ENCODE measurements at regions not wholly inside any gene's neighbourhood (a gene's known extent, or its start where the extent isn't known, plus 50 kb on each side); places are given as distances from the start of the nearest gene placed in this dataset.
"Not testable (repeated sequence)": the region's sequence is repeated elsewhere in the genome, so short reads cannot be mapped to it uniquely, and the experiment has no call there.

DNA sequence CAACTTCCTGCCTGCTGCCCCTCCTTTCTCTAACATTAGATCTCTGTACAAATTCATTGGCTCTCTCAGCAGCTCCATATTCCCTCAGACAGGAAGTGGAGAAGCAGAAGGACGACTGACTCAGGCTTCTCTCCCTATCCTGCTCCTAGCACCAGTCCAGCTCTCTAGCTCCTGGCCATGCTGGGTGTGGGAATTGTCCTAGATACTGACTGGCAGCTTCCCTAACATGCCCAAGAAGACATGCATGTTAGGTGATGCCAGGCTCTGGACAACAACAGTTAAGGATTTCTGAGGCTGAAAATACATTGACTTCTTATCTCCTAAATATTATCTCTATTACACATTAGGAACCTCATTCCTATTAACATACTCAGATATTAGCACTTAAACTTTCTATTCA, 292.9 kb downstream of the IKZF2 start:
- no peak for DNase-seq

DNA sequence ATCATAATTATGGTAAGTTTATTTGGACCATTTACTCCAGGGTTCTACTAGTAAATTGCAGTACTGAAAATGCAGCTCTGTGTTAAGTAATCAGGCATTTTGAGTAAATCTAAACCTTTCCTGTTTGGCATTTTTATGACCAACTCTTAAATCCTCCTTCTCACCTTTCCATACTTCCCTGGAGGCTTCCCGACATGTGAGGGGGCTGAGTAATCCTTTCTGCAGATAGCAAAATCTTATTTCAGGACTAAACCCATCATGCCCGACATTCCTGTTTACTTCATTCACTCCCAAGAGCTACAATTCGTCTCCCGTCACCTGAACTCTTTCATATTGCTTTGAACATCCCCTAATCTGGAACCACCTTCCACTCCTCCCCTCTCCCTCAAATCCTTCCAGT, 296.6 kb downstream of the IKZF2 start:
- DNase-seq, result no peak

DNA sequence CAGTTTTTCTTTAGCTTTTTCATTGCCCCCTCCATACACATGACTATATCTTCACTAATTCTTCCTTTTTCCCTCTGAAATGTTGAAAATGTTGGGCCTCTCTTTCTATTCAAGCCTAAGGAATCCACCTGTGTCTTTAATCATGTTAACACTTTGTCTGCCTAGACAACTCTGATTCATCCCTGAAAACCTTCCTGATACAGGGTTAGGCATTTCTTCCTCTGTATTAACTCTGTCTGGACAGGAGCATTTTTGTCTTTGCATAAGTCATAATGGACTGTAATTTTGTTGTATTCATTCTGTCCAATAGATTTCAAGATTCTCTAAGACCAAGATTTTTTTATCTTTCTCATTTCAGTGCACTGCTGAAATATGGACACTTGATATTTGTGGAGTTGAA, 297.3 kb downstream of the IKZF2 start:
- DNase-seq, result no peak

DNA sequence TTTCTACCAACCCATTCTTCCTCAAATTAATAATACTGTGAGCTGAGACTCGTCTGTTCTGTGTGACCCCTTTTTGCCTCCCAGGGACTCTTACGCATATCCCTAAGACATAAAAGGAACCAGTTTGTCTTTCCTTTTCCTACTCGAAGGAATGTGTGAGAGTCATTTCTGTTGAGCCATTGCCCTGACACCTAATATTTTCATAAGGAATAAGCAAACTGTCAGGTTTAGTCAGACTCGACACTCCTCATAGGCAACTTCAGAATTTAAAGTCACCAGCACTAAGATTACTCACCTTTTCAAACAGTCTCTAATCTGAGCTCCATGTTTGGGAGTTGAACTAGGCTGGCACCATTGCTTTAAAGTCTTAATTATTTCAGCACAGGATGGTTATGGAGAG, 305.5 kb downstream of the IKZF2 start:
- no peak for DNase-seq

DNA sequence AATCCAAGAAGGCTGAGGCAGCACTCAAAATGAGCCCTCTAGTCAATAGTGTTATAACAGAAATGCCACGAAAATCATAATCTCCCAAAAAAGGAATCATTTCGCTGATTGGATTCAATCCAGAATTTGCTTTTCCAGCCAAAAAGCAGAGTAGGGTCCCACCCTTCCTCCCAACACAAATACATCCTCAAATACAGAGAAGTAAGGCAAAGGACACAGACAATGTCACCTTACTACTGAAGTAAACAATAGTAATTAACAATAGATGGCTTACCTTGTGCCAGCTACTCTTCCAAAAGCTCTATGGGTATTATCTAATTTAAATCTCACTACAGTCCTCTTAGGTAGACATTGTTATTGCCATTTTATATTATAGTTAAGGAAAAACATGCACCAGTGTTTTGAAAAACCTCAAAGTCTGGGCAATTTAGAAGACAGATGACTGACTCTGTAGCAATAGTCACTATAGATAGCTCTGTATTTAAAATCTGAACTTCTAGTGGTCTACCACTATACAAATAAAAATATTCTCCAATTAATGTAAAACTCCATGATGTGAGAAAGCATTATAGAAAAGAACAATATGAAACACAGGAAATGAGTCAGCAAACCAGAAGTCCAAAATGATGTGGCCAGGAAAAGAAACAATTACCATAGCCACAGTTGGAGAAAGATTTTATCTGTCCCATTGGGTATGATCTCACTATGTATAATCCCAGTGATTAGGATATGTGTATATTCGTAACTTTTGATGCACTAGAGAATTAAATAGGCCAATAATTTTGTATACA, 305.0 kb upstream of the ERBB4 start:
- DNase-seq, result no peak

DNA sequence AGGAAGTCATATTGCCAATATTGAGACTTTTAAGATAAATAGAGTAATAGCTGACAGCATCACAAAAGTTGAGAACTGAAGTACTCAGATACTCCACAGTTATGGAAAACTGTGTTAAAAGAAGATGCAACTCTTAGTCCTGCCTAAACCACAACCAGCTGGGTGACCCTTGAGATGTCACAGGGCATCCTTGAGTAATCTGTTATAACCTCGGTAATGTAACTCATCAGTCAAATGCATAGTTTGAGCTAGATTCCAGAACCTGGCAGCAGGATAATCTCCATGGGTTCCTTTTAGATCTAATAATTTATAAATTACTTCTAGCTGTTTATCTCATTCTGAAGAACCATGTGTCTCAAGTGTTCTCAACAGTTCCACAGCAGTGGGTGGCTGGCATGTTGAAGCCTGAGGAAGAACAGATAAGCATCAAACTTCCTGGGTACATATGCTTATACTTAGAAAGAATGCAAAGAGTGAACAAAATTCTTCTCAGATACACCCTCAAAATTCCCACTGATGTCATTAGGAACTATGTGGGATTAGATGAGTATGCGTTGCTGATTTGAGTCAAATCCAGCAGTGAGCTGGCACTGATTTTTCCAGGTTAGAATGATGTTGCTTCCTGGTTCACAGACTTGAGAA, 304.1 kb upstream of the ERBB4 start:
- no peak for DNase-seq

DNA sequence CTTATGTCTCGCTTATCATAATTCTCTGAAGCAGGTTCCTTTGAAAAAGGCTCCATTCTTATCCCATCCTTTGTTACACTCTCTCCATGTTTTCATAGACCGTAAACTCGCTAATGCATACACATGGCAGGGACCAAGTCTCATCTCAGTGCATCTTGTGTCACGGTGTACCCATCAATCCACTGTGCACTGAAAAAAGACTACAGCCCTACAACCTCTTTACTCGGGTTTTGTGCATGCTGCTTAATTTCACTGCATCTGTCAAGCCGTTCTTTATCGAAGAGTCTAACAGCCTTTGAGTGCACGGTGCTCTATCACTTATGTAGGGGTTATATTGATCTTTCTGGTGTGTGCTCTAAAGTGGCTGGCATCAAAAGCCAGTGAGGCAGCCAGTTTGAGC, 302.9 kb upstream of the ERBB4 start:
- DNase-seq, result no peak

DNA sequence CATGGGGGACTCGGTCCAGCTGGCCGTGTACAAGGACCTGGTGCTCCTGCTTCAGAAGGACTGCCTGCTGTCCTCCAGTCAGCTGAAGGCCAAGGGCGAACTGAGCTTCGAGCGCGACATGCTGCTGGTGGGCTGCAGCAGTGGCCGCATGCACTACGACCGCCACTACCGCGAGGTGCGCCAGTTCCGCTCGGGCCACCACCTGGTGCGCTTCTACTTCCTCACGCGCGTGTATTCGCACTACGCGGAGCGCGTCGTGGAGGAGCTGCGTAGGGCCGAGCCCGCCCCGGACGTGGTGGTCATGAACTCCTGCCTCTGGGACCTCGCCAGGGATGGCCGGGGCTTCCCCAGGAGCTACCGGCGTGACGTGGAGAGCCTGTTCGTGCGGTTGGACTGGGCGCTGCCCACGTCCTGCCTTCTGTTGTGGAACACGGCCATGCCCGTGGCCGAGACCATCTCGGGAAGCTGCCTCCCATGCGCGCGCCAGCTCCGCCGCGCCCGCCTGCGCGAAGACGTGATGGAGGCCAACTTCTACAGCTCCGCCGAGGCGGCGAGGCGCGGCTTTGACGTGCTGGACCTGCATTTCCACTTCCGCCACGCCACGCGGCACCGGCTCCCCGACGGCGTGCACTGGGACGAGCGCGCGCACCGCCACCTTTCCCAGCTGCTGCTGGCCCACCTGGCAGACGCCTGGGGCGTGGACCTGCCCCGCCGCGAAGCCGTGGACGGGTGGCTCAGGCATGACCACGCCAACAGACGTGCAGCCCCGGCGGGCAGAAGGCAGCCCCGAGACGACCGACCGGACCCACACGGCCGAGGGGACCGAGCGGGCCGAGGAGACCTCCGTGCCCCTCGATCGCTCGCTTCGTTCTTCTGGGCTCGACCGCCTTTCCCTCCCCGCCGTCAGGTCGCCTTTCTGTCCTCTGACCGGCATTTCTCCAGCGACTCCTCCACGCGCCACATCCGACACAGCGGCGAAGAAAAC, 293.9 kb upstream of the ERBB4 start:
- DNase-seq, result no peak

DNA sequence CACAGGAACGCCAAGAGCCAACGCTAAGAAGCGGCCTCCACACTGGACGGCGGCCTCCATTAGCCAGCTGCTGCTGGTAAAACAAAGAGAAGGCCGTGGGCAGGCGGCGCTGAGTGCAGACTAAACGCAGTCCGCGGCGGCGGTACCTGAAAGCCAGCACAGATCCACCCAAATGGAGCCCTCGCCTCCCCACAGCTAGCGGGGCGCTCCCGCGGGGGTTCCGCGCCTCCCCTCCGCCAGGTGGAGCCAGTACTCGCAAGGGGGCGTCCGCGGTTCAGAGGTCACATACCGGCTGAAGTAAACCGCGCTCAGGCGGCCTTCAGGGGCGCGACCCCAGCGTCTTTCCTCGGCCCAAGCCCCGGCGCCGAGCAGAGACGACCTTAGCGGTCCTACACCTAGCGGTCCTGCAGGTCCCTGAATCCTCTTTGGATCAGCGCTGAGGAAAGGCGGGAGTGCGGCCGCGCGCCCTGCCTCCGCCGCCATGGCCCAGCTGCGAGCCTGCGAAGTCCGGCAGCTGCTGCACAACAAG, 293.1 kb upstream of the ERBB4 start:
- no peak for DNase-seq

DNA sequence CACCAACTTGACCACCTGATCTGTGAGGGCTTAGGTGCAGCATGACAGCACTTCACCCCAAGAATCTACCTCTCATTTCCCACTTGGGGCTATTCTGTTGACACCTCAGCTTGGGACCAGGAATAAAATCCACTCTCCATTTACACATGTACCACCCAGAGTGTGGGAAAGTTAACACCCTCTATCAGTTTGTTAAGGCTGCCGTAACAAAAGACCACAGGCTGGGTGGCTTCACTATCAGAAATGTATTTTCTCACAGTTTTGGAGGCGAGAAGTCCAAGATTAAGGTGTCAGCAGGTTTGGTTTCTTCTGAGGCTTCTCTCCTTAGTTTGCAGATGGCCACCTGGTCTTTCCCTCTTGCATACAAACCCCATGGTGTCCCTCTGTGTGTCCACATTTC, 277.7 kb upstream of the ERBB4 start:
- DNase-seq, result no peak

DNA sequence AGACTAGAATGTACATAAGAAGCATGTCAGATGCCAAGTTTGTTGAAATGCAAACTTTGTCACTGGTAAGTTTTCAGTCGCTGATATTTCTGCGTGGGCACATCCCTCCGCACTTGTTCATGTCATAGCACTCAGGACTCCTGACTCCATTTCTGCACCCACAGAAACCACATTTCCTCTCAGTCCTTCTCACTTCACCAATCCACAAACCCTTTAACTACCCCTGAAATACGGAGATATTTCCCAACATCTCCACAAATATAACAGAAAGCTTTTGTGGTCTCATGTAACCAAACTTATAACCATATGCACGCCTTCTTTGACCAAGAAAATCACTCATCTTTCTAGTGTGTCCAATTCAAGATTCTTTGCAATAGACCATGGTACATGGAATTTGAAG, 276.9 kb upstream of the ERBB4 start:
- no peak for DNase-seq

DNA sequence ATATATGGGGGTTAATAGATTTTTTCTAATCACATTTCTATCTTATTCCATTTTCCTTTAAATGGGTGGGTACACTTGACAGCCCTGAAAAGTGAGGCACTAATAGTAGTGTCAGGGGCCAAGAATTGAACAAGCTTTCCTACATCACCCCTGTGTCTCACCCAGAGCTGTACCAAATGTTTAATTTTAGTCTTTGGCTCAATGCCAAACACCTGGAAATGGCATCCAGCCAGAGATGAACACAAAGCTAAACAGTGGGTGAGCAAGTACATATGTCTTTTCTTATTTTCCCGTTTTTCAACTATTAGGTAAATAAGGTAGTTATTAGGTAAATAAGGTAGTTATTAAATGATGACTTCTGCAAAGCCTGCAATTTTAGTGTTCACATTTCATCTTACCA, 276.3 kb upstream of the ERBB4 start:
- DNase-seq, result no peak

DNA sequence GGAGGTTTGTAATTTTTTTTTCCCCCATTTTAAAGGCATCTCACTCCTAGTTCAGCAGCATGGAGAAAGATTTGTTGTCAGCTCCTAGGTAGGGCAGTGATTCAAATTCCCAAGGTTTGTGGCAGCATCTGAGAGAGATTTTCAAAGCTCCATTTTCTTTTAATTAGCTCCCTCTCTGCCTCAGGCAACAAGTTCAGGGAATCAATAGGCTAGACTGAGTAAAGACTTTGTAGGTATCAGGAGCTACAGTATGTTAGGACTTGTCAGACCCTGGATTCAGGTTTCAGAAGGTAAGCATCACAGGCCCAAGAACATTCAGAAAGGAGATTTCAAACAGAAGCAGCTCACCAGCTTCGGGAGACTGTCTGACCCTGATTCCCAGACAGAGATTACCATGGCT, 273.3 kb upstream of the ERBB4 start:
- no peak for DNase-seq

DNA sequence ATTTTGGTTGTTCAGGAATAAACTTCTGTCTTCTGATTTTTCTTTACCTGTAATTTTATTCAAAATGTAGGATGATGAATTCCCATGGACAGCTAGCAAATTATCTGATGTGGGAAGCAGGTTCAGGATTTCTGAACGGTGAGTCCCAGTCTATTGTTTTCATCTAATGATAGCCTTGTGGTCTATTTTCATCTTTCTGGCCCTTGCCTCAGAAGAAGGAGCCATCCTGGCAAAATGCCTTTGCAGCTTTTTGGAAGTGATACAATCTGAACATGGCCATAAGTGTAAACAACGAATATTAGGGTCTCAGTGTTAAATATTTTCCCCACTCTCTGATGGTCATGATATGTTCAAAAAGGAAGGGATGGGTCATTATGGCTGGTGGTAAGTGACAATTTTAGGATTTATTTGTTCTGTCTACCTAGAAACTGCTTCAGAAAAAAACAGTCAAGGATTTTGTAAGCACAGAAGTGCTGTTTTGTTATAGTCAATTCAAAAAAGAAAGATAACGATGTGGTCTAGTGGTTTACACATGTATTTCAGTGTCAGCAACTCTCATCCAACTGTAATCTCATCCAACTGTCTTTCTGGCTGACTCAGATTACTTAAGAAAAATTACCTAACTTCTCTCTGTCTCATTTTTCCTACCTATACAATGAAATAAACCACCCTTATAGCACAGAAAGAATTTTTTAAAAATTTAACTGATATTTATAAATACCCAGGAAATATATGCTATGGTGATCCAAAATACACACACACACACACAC, 272.6 kb upstream of the ERBB4 start:
- no peak for DNase-seq

DNA sequence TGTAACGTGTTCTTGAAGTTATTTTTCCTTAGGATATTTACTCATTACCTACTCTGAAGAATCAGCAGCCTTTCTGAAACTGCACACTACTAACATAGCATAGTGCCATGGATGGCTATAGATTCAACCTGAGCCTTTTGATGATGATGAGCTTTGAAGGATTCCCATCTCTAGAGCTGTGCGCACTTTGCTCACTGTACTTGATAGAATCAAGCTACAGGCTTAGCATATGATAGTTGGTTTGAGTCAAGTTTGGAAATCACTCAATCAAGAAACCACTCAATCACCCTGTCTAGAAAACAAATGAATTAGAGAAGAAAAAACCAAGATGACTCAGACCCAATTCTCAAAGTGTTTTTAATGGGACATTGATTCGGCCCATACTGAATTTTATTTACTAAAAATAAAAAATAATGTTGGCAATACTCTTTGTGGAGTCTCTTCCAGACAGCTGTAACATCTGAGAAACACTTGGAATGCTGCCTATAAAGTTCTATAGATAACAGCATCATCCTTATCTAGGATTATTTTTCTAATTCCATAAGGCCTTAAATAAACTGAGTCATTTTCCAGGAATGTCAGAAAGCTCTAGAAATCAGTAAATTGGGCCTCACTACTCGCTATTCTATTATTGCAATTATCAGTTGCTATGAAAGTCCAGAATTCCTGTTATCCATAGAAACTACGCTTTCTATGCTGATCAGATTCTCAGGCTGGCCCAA, 259.0 kb upstream of the ERBB4 start:
- DNase-seq, result no peak

DNA sequence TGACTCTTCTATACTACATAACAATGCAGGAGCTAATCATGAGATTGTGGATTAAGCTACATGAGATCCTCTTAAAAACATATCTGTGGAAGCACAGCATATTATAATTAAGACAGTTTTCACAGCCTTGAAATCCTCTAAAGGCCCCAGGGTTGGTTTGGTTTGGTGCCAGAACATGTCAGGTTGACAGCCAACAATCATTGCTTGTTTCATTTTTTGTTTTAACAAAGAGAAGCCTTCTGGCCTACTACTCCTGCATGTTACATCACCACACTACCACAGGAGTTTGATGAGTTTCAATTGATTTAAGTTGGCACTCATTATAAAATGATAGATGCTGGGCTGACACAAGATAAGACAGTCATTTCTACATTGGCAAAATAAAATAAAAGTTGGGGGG, 255.9 kb upstream of the ERBB4 start:
- no peak for DNase-seq

DNA sequence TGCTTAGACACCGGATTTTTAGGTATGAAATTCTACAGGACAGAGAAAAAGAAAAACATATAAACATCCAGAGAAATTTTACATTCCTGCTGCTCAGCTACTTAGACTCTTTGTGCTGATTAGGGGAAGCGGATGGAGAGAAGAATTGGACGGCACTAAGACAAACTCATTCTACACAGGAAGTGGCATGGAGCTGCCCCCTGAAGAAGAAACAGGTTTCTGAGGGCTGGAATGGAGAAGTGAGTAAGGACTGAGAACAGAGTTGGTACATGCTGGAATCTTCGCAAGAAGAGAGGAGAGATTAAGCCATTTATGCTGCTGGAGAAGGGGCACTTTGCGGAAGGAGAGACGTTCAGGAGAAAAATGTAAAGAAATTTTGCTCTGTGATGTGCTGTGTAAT, 253.0 kb upstream of the ERBB4 start:
- no peak for DNase-seq

DNA sequence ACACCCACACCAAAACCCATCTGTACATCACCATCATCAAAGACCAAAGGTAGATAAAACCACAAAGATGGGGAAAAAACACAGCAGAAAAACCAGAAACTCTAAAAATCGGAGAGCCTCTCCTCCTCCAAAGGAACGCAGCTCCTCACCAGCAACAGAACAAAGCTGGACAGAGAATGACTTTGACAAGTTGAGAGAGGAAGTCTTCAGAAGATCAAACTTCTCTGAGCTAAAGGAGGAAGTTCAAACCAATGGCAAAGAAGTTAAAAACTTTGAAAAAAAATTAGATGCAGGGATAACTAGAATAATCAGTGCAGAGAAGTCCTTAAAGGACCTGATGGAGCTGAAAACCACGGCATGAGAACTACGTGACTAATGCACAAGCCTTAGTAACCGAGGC, 247.5 kb upstream of the ERBB4 start:
- DNase-seq, result not testable (repeated sequence)

DNA sequence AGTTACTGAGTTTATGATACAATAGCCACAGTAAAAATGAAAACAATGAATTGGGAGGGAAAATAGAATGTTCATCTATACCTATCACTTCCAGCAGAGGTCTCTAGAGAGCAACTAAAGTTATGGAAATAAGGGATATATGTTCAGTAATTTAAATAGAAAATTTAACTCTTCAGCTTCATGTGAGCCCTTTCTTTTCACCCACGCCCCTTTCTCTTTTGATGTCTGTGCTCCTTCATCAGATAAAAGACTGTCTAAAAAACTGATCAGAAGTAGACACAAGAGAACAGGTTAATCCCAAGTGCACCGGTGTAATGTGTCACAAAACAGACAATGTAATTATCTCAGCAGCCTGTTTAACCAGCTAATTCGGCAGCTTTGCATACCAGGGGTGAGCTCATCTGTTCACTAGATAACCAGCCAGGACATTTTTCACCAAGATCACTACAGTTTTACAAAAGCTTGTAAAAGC, 238.5 kb upstream of the ERBB4 start:
- DNase-seq, result no peak

DNA sequence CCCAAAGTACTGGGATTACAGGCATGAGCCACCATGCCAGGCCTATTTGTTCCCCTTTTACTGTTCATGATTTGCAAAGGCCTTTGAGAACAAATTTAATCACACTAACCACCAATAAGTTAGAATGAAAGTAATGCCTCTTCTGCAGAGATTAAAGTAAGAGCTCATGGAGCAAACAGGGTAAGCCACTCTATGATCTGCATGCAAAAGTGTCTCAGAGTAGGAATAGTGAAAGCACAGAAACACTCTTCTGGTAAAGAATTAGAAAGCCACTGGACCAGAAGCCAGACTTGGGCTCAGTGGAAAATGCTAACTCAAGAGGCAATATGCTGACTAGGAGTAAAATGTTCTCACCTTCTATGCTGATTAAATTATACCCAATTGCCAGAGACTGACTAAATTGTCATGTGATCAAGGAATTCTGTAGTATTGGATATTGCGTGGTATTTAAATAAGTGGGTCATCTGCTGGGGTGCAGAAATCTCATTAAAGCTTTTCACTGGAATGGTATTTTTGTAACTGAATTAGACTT, 235.3 kb upstream of the ERBB4 start:
- DNase-seq, result no peak

DNA sequence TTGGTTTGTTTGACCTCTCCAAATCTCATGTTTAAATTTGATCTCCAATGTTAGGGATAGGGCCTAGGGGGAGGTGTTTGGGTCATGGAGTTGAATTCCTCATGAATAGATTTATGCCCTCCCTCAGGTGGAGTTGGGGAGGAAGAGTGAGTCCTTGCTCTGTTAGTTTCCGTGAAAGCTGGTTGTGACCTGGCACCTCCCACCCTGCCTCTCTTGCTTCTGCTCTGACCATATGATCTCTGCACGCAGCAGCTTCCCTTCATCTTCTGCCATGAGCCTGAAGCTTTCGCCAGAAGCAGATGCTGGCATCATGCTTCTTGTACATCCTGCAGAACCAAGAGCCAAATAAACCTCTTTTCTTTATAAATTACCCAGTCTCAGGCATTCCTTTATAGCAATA, 231.6 kb upstream of the ERBB4 start:
- DNase-seq, result no peak

DNA sequence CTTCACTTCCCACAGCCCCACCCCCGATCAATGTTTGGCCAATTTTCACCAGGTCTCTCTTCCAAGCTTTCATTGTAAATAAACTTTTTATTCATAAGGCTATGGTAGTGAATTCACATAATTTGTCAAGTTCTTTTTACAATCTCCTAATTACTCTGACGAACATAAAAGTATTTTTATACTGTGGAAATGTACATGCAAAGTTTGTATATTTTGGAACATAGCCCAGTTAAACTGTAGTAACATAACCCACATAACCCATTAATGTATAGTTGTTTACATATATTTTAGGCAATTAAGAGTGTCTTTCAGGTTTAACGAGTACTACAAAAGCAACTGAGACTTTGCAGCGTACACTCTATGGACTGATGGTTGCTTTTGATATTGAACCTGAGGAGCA, 228.3 kb upstream of the ERBB4 start:
- no peak for DNase-seq

All from stimulated activated CD4-positive, alpha-beta T cell treated with anti-CD3 and anti-CD28 coated beads, Interleukin-12 subunit alpha, Interleukin-12 subunit beta, amount 100 ng/mL, for 4 hours (primary cell).